GM04504 (cell line): ENCODE measurements at regions not wholly inside any gene's neighbourhood (a gene's known extent, or its start where the extent isn't known, plus 50 kb on each side); places are given as distances from the start of the nearest gene placed in this dataset.

Source experiments
- DNase-seq: peaks from one replicate; pipeline ENCODE4 v3.0.0-alpha.2; 2012; ENCODE audit warnings: low read depth

DNA sequence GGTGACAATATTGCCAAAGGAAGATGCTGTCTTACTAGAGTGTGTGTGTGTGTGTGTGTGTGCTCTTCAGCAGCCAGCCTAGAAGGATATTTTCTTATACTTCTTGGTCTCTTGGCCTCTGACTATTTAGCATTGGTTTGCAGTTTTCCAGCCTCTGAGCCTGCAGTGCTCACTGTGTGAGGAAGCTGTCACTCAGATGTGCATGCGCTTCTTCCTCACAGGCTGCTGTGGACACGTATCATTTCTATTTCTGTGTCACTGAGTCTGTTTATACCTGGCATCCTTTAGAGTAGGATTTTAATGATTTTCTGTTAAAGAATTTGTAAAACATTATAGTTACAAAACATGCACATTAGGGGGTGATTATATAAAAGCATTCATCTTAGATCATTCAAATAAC is 83.3 kb downstream of the ALDH8A1 start:
- no peak for DNase-seq

DNA sequence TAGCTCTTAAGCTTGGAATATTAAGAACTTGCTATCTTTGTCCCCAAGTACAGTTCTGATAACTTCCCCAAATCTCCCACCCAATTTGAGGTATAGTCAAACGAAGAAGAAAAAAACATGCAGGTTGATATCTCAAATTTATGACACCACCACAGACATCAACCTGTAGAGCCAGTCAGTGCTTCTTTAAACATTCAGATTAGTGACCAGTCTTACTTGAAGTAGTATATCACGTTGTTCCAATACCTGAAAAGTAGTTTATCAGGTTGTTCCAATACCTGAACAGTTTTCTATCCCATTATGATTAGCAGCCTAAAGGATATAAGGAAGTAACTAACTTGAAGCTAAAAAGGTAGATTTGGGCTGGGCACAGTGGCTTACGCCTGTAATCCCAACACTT is 85.3 kb downstream of the ALDH8A1 start:
- DNase-seq, result no peak

DNA sequence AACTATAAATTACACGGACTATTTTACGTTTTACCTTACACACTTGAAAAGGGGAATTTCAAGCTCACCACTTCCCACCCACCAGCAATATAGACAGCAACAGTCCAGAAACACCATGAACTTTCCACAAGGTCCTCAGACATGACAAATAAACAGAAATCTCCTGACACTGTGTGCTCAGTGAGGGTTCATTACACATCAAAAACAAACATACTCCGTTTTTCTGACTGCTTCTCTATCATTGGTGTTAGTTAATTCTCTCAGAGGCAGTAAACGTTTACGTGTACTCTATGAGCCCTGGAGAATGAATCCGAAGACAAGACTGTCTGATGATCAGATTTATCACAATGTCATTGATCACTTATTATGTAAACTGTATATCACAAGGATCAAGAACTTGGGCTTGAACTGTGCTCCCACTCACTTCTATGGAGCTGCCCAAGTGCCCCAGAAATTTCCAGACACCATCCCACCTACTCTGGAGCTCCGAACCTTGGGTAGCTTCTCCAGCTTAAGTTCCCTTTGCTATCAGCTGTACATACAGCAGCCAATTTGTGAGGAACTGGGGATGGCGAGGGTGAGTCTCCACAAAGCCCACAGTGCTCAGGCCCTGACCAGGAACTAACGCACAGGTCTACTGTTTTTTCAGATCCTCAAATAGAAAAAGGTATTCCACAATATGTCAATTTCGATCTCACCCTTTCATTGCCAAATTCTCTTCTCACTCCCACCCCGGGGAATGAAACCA is 86.0 kb downstream of the ALDH8A1 start:
- no peak for DNase-seq

DNA sequence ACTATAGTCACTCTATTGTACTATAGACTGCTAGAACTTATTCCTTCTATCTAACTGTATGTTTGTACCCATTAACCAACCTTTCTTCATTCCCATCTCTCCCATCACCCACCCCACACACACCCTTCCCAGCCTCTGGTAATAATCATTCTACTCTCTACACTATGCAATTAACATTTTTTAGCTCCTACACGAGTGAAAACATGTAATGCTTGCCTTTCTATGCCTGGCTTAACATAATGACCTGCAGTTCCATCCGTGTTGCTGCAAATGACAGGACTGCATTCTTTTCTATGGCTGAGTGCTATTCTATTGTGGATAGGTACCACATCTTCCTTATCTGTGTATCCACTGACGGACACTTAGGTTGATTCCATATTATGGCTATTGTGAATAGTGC is 95.5 kb downstream of the ALDH8A1 start:
- DNase-seq, result no peak

DNA sequence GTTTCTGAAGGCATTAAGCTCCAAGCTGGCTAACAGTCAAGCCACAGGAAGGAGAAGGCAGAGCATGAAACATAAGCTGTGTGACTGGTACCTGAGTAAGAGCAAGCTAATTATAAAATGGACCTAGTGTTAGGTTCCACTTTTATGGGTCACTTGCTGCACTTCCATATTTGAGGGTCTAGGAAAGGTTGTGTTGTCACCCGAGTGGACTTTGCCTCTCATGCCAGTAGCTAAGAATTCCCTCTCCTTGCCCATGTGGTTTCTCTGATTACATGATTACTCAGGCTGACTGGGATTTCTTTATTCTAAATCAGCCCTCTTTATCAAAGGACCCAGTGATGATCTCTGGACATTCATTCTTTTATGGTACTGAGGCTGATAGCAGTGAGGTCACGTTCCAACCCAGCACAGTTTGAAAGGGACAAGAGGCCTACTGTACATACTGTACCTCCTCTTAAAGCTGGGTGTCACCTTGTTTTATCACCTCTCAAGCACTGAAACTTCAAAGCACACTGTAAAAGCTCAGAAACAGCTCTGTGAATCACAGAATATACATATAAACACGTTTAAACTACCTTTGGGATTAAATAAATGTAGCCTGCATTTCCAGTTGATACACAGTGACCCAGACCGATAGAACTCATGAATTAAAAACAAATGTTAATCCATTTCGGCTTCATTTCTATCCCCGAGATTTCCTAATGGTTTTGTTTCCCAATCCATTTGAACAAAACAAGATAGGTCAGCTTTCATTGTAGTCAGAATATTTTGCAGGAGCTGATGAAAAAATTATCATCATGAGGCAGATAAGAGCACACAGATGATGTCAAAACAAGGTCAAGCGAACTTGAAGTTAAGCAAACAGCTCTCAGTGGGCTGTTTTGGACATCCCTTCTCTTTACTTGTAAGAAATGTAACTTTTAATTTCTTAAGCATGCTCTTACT is 96.5 kb downstream of the ALDH8A1 start:
- DNase-seq, result no peak

DNA sequence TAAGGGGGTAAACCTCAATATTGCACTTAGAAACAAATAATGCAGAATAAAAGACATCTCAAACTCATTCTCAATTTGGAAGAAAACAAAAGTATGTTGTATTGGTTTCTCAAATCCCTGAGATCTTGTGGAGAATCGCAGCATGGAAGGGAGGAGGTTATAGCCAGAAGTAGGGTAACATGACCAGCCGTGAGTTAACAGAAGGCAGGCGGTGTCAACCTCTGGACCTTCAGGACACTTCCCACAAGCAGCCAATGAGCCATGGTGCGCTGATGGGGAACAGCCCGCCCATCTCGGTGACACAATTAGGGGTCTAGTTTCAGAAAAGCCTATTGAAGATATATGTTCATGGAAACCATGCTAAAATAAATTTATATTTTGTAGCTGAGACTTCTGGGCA is 98.4 kb downstream of the ALDH8A1 start:
- DNase-seq, result no peak

DNA sequence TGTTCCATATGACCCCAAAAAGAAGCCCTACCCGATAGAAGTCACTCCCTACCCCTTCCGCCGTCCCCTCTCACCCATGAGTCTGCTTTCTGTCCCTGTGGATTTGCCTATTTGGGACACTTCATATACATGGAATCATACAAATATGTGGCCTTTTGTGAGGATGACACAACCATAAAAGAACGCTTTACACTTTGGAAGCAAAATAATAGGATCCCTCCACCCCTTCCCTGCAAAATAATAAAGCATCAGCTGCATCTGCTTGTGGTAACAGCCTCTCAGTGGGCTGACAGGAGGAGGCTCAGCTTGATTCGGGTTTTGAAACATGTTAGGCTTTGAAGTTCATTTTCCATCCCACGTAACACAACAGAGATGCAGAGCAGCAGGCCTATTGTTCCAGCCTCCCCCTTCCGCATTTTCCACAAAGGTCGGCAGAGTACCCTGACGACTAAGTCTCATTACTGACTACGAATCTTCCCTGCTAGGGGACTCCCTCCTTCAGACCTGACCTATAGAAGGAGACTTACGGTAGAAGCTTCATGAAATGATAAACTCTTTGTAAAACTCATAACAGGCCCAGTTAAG is 99.1 kb downstream of the ALDH8A1 start:
- no peak for DNase-seq

DNA sequence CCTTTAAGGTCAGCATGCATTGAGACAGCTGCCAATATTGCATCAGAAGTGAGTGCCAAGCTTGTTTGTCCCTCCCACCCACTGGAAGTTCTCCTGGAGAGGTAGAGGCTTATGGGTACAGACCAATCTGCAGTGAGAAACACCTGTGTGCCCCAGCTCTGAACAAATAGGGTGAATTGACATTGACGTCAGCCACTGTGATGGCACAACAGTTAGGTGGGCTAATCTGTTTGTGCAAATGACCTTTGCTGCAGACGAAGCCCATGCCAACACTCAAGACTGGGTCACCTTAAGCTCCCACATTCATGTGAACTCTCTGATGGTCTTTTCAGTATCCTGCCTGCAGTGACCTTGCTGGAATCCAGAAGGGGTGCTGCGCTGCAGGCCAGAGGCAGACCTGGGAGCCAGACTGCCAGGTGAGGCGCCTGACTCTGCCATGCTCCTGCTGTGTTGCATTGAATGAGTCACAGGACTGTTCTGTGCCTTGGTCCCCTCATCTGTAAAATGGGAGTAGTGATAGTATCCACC is 99.9 kb downstream of the ALDH8A1 start:
- DNase-seq, result no peak

DNA sequence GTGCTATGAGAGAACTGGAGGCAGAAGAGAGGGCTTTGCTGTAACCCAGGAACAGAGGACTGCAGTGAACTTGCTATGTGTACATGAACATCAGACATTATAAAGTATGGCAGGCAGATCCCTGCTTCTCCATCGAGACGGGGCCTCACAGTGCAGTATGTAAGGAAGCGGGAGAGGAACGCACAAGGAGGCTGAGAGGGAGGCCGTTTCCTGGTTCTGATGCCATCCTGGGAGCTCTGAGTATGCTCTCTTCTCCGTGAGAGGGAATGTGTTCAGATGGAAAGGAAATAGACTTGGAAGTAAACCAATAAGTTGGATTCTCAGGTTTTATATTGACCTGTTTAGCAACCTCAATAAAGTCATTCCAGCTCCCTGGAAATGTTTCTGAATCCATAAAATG is 101.8 kb downstream of the ALDH8A1 start:
- no peak for DNase-seq

DNA sequence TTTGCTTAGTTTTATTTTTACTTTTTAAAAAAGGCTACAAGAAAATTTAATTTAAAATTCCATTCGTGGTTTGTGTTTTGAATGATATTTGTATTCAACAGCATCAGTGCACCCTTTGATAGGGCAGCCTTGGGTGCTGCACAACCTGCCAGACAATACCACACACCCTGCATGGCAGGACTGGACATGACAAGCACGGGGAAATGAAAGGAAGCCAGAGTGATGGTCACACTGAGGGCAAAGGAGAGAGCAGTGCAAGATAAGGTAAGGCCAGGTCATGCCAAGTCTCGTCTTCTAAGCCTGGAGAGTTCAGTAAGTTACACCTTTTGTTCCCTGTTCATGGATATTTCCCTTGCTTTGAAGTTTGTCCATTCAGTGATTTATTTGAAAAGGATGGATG is 103.0 kb downstream of the ALDH8A1 start:
- no peak for DNase-seq

DNA sequence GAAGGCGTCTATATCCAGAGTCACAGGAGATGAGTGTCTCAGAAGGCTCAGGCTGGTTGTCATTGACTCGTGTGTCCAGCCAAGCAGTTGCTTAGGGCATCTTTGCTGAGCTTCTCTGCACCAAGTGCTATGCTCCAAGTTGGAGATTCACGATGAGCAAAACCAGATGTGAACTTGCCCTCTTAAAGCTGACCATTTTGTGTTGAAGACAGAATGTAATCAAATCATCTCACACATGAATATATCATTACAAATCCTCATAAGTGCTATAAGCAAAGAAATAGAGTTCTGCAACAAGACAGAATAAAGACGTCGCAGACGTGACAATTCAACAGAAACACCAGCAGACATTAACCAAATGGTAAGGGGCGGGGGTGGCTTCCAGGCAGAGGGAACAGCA is 103.9 kb downstream of the ALDH8A1 start:
- DNase-seq, result no peak

DNA sequence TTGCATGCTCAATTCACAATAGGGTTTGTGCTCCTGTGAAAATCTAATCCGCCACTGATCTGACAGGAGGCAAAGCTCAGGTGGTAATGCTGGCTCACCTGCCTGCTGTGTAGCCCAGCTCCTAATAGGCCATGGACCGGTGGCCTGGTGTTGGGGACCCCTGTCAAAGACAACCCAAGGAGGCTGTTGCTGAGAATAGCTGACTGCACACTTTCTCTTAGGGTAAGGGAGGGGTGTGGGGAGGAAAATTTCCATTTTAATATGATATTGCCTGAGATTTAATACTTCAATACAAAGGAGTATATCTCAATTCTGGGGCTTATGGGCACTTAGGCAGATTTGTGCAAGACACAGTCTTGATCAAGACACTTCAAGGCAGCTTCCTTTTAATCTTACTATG is 105.8 kb downstream of the ALDH8A1 start:
- no peak for DNase-seq

DNA sequence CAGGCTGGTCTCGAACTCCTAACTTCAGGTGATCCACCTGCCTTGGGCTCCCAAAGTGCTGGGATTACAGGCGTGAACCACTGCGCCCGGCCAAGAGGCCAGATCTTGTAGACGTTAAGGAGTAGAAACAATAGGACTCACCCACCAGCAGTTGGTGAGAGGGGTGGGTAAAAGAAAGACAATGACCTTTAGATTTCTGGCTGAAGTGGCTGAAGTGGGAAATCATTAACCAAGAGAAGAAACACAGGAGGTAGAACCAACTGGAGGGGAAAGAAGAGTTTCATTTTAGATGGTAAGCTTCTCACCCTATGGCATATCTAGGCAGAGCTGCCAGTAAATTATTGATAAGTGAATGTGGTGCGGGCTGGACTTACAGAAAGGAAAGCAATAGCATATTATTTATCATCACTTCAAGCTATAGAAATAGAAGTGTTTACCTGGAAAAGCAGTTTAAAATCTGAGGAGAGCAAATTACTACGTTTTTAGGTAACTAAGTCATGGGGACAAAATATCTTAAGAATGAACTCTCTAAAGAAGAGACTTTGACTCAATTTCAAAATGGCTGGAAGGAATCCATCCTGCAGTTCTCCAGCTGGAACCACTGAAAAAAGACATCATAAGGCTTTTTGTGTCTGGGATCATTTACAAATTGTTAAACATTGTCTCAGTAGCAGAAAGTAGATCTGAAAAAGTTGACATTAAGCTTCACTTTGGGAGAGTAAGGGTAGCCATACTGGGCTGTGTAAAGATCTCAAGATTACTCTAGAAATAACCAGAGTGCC is 109.6 kb downstream of the ALDH8A1 start:
- DNase-seq, result no peak

DNA sequence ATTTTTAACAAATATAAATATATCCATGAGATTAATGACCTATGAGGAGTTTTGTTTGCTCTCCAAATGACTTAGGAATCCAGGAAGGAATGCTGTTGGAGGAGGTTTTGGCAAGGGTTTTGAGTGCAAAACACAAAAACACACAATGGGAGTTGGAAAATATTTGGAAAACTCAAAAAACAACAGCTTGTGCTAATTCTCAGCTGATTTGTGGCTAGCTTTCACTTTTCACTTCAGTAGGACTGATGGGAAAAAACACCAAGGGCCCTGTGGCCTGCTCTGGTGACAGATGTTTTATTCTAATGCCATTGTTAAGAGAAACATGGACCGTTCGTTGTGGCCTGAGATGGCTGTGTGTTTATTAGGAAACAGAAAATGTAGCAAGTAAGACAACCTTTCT is 113.9 kb downstream of the ALDH8A1 start:
- no peak for DNase-seq

DNA sequence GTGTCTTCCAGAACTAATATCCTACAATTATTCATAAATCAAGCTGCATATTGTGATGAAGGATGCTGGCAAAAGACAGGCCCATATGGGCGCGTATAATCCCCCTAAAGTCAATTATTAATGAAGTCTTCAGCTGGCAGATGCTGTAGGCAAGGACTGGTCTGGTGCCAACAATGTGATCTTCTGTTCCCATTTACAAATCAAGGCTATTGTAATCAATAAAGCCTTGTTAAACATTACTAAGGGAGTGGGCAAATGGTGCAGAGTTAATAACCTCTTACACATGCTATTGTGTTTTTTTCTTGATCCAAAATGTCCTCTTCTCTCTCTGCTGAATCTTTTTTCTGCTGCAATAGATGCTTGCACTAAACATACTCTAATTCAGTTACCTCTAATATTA is 119.0 kb downstream of the ALDH8A1 start:
- DNase-seq, result no peak

DNA sequence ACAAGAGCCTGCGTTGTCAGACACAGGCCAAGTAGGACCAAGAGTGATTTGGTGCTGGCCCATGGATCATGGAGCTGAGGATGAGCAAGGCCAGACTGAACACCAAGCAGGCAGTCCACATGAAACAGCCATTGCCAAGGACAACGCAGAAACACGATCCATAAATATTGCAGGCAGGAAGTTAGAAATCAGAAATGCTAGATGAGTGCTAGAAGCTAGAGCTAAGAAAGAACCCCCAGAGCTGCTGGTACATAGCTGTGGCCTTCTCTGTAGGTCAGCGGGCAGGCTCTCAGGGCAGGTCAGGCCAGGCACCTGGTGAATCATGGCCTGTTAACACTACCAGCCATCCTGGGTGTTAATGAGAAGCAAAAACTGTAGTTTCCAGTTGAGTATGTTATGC is 119.7 kb downstream of the ALDH8A1 start:
- no peak for DNase-seq

DNA sequence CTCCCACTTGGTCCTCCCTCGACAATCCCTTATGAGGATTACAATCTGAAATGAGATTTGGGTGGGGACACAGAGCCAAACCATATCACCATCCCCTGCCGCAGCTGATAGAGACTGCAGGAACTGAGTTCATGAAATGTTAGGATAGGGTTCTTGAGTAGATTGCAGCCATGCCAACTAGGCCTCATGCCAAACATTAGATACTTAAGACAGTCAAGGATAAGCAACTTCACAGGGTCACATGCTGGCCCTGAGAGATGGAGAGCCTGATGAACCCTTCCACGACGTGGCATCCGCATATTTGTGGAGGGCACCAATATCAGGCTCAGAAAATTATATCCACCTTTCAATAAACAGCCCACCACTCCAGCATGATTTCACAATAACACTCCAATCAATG is 121.3 kb downstream of the ALDH8A1 start:
- DNase-seq, result no peak

DNA sequence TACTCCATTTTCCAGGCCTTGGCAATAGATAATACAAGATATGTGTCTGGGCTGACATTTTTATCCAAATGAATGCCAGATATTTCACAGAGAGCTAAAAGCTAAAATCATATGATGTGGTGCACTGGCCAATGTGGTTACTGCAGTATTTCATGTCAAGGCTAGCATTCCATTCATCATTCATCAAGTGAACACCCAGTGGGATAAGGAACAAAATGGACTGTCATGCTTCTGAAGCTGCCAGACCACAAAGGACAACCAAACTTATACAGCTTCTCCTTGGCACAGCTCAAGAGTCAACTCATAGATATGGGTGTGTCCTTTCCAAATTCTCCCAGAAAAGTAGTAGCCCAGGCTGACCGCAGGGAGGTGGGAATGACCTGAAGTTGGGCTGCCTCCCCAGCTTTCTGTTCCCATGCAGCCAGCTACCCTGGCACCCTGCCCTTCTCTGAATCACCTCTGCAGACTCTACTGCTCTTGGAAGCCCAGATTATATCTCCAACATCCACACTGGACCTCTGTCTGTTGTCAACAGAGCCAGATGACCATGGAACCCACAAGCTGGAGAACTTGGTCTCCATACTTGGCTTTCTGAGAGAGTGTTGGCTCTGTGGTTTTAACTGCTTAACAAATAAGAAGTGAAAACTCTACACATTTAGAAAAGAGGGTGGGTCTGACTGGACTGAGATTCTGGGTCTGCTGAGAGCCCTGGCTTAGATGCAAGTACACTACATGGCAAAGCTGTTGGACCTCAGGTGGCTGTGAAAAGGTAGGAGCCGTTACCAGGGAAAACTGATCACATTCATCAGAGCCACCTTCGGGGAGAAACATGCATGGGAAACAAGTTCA is 122.8 kb downstream of the ALDH8A1 start:
- peak; percentile 100 for DNase-seq

DNA sequence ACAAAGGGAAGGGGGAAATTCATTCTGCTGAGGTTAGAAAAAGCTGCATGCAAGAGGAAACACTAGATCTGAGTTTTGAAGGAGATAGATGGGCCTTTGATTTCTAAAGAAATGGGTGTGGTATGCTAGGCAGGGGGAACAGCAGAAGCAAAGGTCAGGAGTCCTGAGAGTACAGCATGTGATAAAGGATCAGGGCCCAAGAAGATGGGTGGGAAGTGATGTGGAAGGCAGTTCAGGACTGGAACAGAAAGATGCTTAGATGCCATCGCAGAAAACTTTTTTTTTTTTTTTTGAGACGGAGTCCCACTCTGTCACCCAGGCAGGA is 126.2 kb downstream of the ALDH8A1 start:
- no peak for DNase-seq

DNA sequence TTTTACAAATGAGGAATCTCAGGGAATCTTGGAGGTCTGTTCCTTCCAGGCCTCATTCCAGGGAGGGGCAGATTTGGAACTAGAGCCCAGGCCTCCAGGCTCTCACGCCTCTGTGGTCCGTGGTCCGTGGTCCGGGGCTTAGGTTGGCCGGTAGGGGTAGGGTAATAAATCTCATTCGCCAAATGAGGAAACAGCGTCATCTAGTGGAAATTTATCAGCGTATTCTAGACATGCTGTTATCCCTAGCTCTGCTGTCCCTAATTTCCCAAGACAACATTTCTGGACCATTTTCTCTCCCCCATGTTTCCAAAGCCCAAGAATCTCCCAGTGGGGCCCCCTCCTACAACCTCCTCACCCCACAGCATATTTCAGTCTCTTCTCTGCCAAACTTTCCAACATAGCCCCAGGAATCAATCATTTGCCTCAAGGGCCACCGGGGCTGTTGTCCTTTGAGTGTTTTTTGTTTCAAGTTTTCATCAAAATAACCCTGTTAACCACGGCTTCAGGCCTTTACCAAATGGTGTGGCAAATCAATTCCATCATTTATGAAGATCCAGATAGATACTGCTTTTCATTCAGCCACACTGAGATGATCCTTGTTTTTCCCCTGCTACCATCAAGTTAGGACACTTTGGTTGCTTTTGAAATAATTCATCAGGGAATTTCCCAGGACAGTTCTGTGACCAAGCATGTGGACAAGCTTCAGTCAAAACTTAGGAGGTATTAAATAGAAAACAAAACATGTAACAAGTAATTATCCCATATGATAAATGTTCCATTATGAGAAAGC is 126.8 kb downstream of the ALDH8A1 start:
- DNase-seq, result peak; percentile 63
